ENCODE measurements at regions not wholly inside any gene's neighbourhood (a gene's known extent, or its start where the extent isn't known, plus 50 kb on each side); places are given as distances from the start of the nearest gene placed in this dataset.
A peak's percentile ranks its signal among the peaks of the same experiment; 100 is the strongest.

GRCh38 chr14:22699801-22700564 is 55.8 kb upstream of the OR6J1 start:
- Mint-ChIP-seq H3K27ac (no peak overlapping the region), H3K4me3 (no peak overlapping the region), H3K4me1 (no peaks in the 10 kb centered on the region), H3K36me3 (no peaks in the 10 kb centered on the region), H3K9me3 (no peaks in the 10 kb centered on the region), H3K27me3 (peaks cover 27% of the 10 kb centered on the region)
- no peak for DNase-seq

GRCh38 chr14:22713631-22713950 is 52.9 kb upstream of the OXA1L start:
- no peaks in the 10 kb centered on the region for H3K9me3 Mint-ChIP-seq
- no peaks in the 10 kb centered on the region for H3K36me3 Mint-ChIP-seq
- peaks cover 12% of the 10 kb centered on the region for H3K4me1 Mint-ChIP-seq
- H3K27ac Mint-ChIP-seq, result peak overlapping the region; percentile 89
- peaks cover 34% of the 10 kb centered on the region for H3K27me3 Mint-ChIP-seq
- no peak for DNase-seq
- peak overlapping the region; percentile 87 for H3K4me3 Mint-ChIP-seq

DNA sequence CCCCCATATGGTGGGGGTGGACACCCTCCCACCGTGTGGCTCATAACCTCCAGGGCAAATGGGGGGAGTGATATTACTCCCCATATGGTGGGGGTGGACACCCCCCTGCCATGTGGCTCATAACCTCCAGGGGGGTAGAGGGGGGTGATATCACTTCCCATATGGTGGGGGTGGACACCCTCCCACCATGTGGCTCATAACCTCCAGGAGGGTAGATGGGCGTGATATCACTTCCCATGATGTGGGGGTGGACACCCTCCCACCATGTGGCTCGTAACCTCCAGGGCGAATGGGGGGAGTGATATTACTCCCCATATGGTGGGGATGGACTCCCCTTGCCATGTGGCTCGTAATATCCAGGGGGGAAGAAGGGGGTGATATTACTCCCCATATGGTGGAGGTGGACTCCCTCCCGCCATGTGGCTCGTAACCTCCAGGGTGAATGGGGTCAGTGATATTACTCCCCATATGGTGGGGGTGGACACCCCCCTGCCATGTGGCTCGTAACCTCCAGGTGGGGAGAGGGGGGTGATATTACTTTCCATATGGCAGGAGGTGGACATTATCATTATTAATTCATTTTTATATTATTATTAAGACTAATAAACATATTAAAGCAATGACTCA is 51.2 kb upstream of the OXA1L start:
- Mint-ChIP-seq H3K9me3 (no peaks in the 10 kb centered on the region), H3K27ac (no peak overlapping the region), H3K4me3 (no peak overlapping the region), H3K4me1 (peaks cover 12% of the 10 kb centered on the region), H3K36me3 (no peaks in the 10 kb centered on the region), H3K27me3 (peaks cover 25% of the 10 kb centered on the region)
- DNase-seq, result no peak

DNA sequence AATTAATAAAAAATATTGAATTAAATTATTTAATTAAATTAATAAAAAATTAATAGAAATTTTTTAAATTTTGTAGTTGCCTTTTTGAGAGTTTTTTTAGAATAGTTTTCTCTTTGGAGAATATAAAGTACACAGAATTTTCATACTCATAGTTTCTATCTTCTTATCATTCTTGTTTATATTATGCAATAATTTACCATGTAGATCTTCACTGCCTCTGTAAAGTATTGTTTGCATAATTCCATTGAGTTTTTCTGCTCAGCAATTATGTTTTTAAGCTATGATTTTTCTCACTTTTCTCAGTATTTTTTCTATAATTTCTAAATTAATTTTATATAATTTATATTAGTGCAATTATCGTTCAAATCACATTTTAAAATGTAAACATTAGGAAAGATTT is 50.6 kb upstream of the OXA1L start:
- Mint-ChIP-seq H3K4me3 (no peak overlapping the region), H3K27ac (no peak overlapping the region), H3K4me1 (peaks cover 12% of the 10 kb centered on the region), H3K9me3 (no peaks in the 10 kb centered on the region), H3K36me3 (no peaks in the 10 kb centered on the region), H3K27me3 (peaks cover 19% of the 10 kb centered on the region)
- DNase-seq, result no peak
